PFSK-1 (cell line): ENCODE measurements at regions not wholly inside any gene's neighbourhood (a gene's known extent, or its start where the extent isn't known, plus 50 kb on each side); places are given as distances from the start of the nearest gene placed in this dataset.

Experiments
- FOXP2 ChIP-seq: optimal IDR thresholded peaks from 2 replicates; pipeline ENCODE3; 2011; ENCODE audit warnings: borderline replicate concordance, control low read depth, inconsistent platforms; ENCODE audit not compliant: insufficient read depth; ENCODE audit errors: extremely low read length, extremely low read depth
- POLR2AphosphoS5 ChIP-seq: IDR thresholded peaks from 2 replicates; pipeline ENCODE4 v1.6.1; 2012; ENCODE audit warnings: low read depth, mild to moderate bottlenecking, control low read depth, low read length, moderate library complexity
- REST ChIP-seq, 2 experiments: IDR thresholded peaks; 2 replicates each; pipeline versions ENCODE4 v1.6.1 to v1.8.0; 2011 to 2012; ENCODE audit warnings: low read depth in 2 of 2, low read length in 2 of 2, control low read depth in 1 of 2, inconsistent platforms in 1 of 2, mild to moderate bottlenecking in 1 of 2, moderate library complexity in 1 of 2; ENCODE audit not compliant: insufficient read depth in 1 of 2
- SIN3A ChIP-seq: IDR thresholded peaks from 2 replicates; pipeline ENCODE4 v1.6.1; 2012; ENCODE audit warnings: mild to moderate bottlenecking, low read length, moderate library complexity, borderline replicate concordance; ENCODE audit not compliant: insufficient read depth
- TAF1 ChIP-seq: IDR thresholded peaks from 2 replicates; pipeline ENCODE4 v1.6.1; 2012; ENCODE audit warnings: low read length, control low read depth, borderline replicate concordance; ENCODE audit not compliant: insufficient read depth

GRCh38 chr2:144012304-144012703 lies 507.6 kb downstream of the ZEB2 start:
- TF ChIP-seq REST (IDR thresholded peaks at IDR 0.05; ENCODE audit: insufficient read depth in 1 of 2, low read depth in 2 of 2, low read length in 2 of 2) (no peak), POLR2AphosphoS5 (no peak), TAF1 (no peak), SIN3A (no peak), FOXP2 (no peak)
